ENCODE measurements at regions not wholly inside any gene's neighbourhood (a gene's known extent, or its start where the extent isn't known, plus 50 kb on each side); places are given as distances from the start of the nearest gene placed in this dataset.

GRCh38 chr20:42020316-42020715, 402.1 kb upstream of the CHD6 start:
- no peak for DNase-seq

GRCh38 chr20:42018979-42019378, 400.8 kb upstream of the CHD6 start:
- no peak for DNase-seq

- no peak for DNase-seq
Measured at GRCh38 chr20:42010090-42010489, 391.9 kb upstream of the CHD6 start.

GRCh38 chr20:42007251-42007650, 389.1 kb upstream of the CHD6 start:
- no peak for DNase-seq

- DNase-seq = no peak
Measured at GRCh38 chr20:42005211-42005610, 387.0 kb upstream of the CHD6 start.

GRCh38 chr20:42003380-42003779, 385.2 kb upstream of the CHD6 start:
- DNase-seq = no peak

GRCh38 chr20:41998539-41999341, 380.6 kb upstream of the CHD6 start:
- no peak for DNase-seq

GRCh38 chr20:41996951-41997350, 378.8 kb upstream of the CHD6 start:
- no peak for DNase-seq

- DNase-seq = no peak
Measured at GRCh38 chr20:41992481-41992880, 374.3 kb upstream of the CHD6 start.

GRCh38 chr20:41991412-41991811, 373.2 kb upstream of the CHD6 start:
- DNase-seq = no peak

GRCh38 chr20:41989935-41990635, 371.9 kb upstream of the CHD6 start:
- DNase-seq = no peak

- no peak for DNase-seq
Measured at GRCh38 chr20:41989039-41989679, 371.0 kb upstream of the CHD6 start.

- no peak for DNase-seq
Measured at GRCh38 chr20:41984031-41984430, 365.9 kb upstream of the CHD6 start.

- no peak for DNase-seq
Measured at GRCh38 chr20:41983159-41983558, 365.0 kb upstream of the CHD6 start.

- no peak for DNase-seq
Measured at GRCh38 chr20:41981746-41982145, 363.6 kb upstream of the CHD6 start.

- no peak for DNase-seq
Measured at GRCh38 chr20:41978875-41979274, 360.7 kb upstream of the CHD6 start.

GRCh38 chr20:41978246-41978790, 360.1 kb upstream of the CHD6 start:
- no peak for DNase-seq

GRCh38 chr20:41969656-41970055, 351.5 kb upstream of the CHD6 start:
- DNase-seq = no peak

GRCh38 chr20:41960166-41960565, 342.0 kb upstream of the CHD6 start:
- DNase-seq = no peak

GRCh38 chr20:41958391-41958790, 340.2 kb upstream of the CHD6 start:
- no peak for DNase-seq

- DNase-seq = no peak
Measured at GRCh38 chr20:41956338-41957074, 338.3 kb upstream of the CHD6 start.

- no peak for DNase-seq
Measured at GRCh38 chr20:41952166-41952565, 334.0 kb upstream of the CHD6 start.

- DNase-seq = no peak
Measured at GRCh38 chr20:41951615-41952014, 333.4 kb upstream of the CHD6 start.
